Testis (tissue), 2 donors: ENCODE measurements at regions not wholly inside any gene's neighbourhood (a gene's known extent, or its start where the extent isn't known, plus 50 kb on each side); places are given as distances from the start of the nearest gene placed in this dataset.
A peak's percentile ranks its signal among the peaks of the same experiment; 100 is the strongest.

ENCODE experiments used
- DNase-seq: peaks from one replicate; pipeline ENCODE4 v3.0.0-alpha.2; 2019
- H3K27ac ChIP-seq, 2 donors: fragments of 200-600 bp; sonication (generic); one replicate each; pipeline ENCODE4 v1.5.1; 2019
- H3K27me3 ChIP-seq: fragments of 200-600 bp; sonication (generic); one replicate; pipeline ENCODE4 v1.5.1; 2019
- H3K36me3 ChIP-seq: fragments of 200-600 bp; sonication (generic); one replicate; pipeline ENCODE4 v1.5.1; 2017; ENCODE audit warnings: low read depth; ENCODE audit errors: missing control alignments
- H3K4me1 ChIP-seq: fragments of 200-600 bp; sonication (generic); one replicate; pipeline ENCODE4 v1.5.1; 2019
- H3K4me3 ChIP-seq, 2 donors: fragments of 200-600 bp; sonication (generic); one replicate each; pipeline ENCODE4 v1.5.1; 2017 to 2019
- H3K9me3 ChIP-seq: fragments of 200-600 bp; sonication (generic); one replicate; pipeline ENCODE4 v1.5.1; 2017
- CTCF ChIP-seq, 3 experiments: fragments of 450-650 bp in 2 of 3; fragments of 200-600 bp in 1 of 3; sonication (generic) in 1 of 3; IDR thresholded peaks; one replicate each; pipeline ENCODE4 v1.5.1; 2016 to 2019; ENCODE audit warnings: antibody characterized with exemption in 3 of 3, mild to moderate bottlenecking in 2 of 3, moderate library complexity in 1 of 3
- POLR2A ChIP-seq: fragments of 450-650 bp; IDR thresholded peaks from one replicate; pipeline ENCODE4 v1.6.1; 2017; ENCODE audit warnings: antibody characterized with exemption, mild to moderate bottlenecking, moderate library complexity
- WGBS, 2 donors: methylation state at CpG; one replicate each; pipeline ENCODE4 v1.1.5; 2018; 5-methylcytosine and 5-hydroxymethylcytosine counted together
- intact Hi-C: fragments of 100-400 bp; cut with DNase I; formaldehyde crosslinking; loops from one replicate; pipeline ENCODE4 v1.15.1; 2023; ENCODE audit warnings: low total_unique reads

GRCh38 chr2:8544786-8545694 is 136.8 kb upstream of the ID2 start:
- intact Hi-C loops, result no loop called here
- 70 to 80% methylated on average over 20 to 27 of the region's 27 CpGs for WGBS, 2 donors

GRCh38 chr2:8545695-8546611 is 135.9 kb upstream of the ID2 start:
- Histone ChIP-seq H3K36me3 (no peaks in the 10 kb centered on the region), H3K9me3 (no peaks in the 10 kb centered on the region), H3K4me1 (no peaks in the 10 kb centered on the region), H3K27me3 (no peaks in the 10 kb centered on the region), H3K27ac (no peak overlapping the region), H3K4me3 (no peak overlapping the region)
- intact Hi-C loops, result no loop called here
- no peak for TF ChIP-seq CTCF (IDR thresholded peaks at IDR 0.05)
- TF ChIP-seq POLR2A, result no peak
- no peak for DNase-seq
- 93 to 97% methylated on average over 27 to 30 of the region's 30 CpGs for WGBS, 2 donors

More at GRCh38 chr2:8544786-8545694, 136.8 kb upstream of the ID2 start:
- Histone ChIP-seq H3K27me3 (no peaks in the 10 kb centered on the region), H3K4me1 (no peaks in the 10 kb centered on the region), H3K36me3 (no peaks in the 10 kb centered on the region), H3K4me3 (no peak overlapping the region), H3K27ac (no peak overlapping the region), H3K9me3 (no peaks in the 10 kb centered on the region)
- DNase-seq, result peak; percentile 57
- TF ChIP-seq CTCF (IDR thresholded peaks at IDR 0.05), result no peak
- TF ChIP-seq POLR2A, result no peak

GRCh38 chr2:8546612-8547283 is 135.1 kb upstream of the ID2 start:
- no peaks in the 10 kb centered on the region for H3K36me3 ChIP-seq
- no peaks in the 10 kb centered on the region for H3K9me3 ChIP-seq
- 82 to 83% methylated on average over 16 of the region's 16 CpGs for WGBS, 2 donors
- DNase-seq, result no peak
- no peak overlapping the region for H3K27ac ChIP-seq
- no peaks in the 10 kb centered on the region for H3K27me3 ChIP-seq
- intact Hi-C loops, result no loop called here
- no peaks in the 10 kb centered on the region for H3K4me1 ChIP-seq
- H3K4me3 ChIP-seq, result no peak overlapping the region
- TF ChIP-seq CTCF (IDR thresholded peaks at IDR 0.05), result no peak
- TF ChIP-seq POLR2A, result no peak

GRCh38 chr2:8547284-8548064 is 134.4 kb upstream of the ID2 start:
- no peak for TF ChIP-seq POLR2A
- no peak for TF ChIP-seq CTCF (IDR thresholded peaks at IDR 0.05)
- H3K27ac ChIP-seq, result no peak overlapping the region
- no peaks in the 10 kb centered on the region for H3K4me1 ChIP-seq
- H3K27me3 ChIP-seq, result no peaks in the 10 kb centered on the region
- 95 to 96% methylated on average over 20 of the region's 20 CpGs for WGBS, 2 donors
- H3K36me3 ChIP-seq, result no peaks in the 10 kb centered on the region
- H3K4me3 ChIP-seq, result no peak overlapping the region
- intact Hi-C loops, result no loop called here
- DNase-seq, result no peak
- no peaks in the 10 kb centered on the region for H3K9me3 ChIP-seq
